LoVo (cell line): ENCODE measurements at regions not wholly inside any gene's neighbourhood (a gene's known extent, or its start where the extent isn't known, plus 50 kb on each side); places are given as distances from the start of the nearest gene placed in this dataset.
"Not testable (repeated sequence)": the region's sequence is repeated elsewhere in the genome, so short reads cannot be mapped to it uniquely, and the experiment has no call there.

Source experiments
- DNase-seq: peaks from one replicate; pipeline ENCODE4 v3.0.0-alpha.2; 2016; ENCODE audit warnings: low spot score

- no peak for DNase-seq
These were observed 108.3 kb upstream of the ARSJ start for GRCh38 chr4:114087596-114088230.

- DNase-seq: no peak
These were observed 109.0 kb upstream of the ARSJ start for GRCh38 chr4:114088481-114088880.

GRCh38 chr4:114091546-114091945 is 112.1 kb upstream of the ARSJ start:
- DNase-seq: no peak

GRCh38 chr4:114093221-114093715 is 113.8 kb upstream of the ARSJ start:
- DNase-seq: no peak

- no peak for DNase-seq
These were observed 121.0 kb upstream of the ARSJ start for GRCh38 chr4:114100288-114101031.

GRCh38 chr4:114103908-114104307 is 124.5 kb upstream of the ARSJ start:
- no peak for DNase-seq

GRCh38 chr4:114108869-114109268 is 129.4 kb upstream of the ARSJ start:
- DNase-seq: no peak

GRCh38 chr4:114109776-114110175 is 130.3 kb upstream of the ARSJ start:
- DNase-seq: no peak

GRCh38 chr4:114115526-114115925 is 136.1 kb upstream of the ARSJ start:
- DNase-seq: no peak

- no peak for DNase-seq
These were observed 137.4 kb upstream of the ARSJ start for GRCh38 chr4:114116861-114117260.

- no peak for DNase-seq
These were observed 141.8 kb upstream of the ARSJ start for GRCh38 chr4:114121221-114121620.

- no peak for DNase-seq
These were observed 152.8 kb upstream of the ARSJ start for GRCh38 chr4:114132199-114132598.

GRCh38 chr4:114132830-114133229 is 153.4 kb upstream of the ARSJ start:
- DNase-seq: no peak

- DNase-seq: no peak
These were observed 156.6 kb upstream of the ARSJ start for GRCh38 chr4:114136069-114136468.

GRCh38 chr4:114137984-114138383 is 158.5 kb upstream of the ARSJ start:
- no peak for DNase-seq

GRCh38 chr4:114146947-114147618 is 167.6 kb upstream of the ARSJ start:
- DNase-seq: no peak

GRCh38 chr4:114147619-114148208 is 168.3 kb upstream of the ARSJ start:
- DNase-seq: not testable (repeated sequence)

GRCh38 chr4:114148372-114149070 is 169.1 kb upstream of the ARSJ start:
- DNase-seq: not testable (repeated sequence)

- no peak for DNase-seq
These were observed 176.9 kb upstream of the ARSJ start for GRCh38 chr4:114156371-114156770.

GRCh38 chr4:114161809-114162208 is 182.4 kb upstream of the ARSJ start:
- DNase-seq: no peak

GRCh38 chr4:114163051-114163450 is 183.6 kb upstream of the ARSJ start:
- DNase-seq: no peak

GRCh38 chr4:114173968-114174367 is 194.5 kb upstream of the ARSJ start:
- no peak for DNase-seq
